ENCODE measurements at regions not wholly inside any gene's neighbourhood (a gene's known extent, or its start where the extent isn't known, plus 50 kb on each side); places are given as distances from the start of the nearest gene placed in this dataset.
"Not testable (repeated sequence)": the region's sequence is repeated elsewhere in the genome, so short reads cannot be mapped to it uniquely, and the experiment has no call there.

GRCh38 chr9:71587576-71588362, 180.5 kb downstream of the CEMIP2 start:
- DNase-seq, result no peak

- DNase-seq, result no peak
Measured at GRCh38 chr9:71583792-71584191, 184.5 kb downstream of the CEMIP2 start.

GRCh38 chr9:71582347-71582746, 186.0 kb downstream of the CEMIP2 start:
- no peak for DNase-seq

GRCh38 chr9:71581101-71581500, 187.2 kb downstream of the CEMIP2 start:
- no peak for DNase-seq

- no peak for DNase-seq
Measured at GRCh38 chr9:71571186-71571585, 197.1 kb downstream of the CEMIP2 start.

GRCh38 chr9:71567890-71568289, 200.4 kb downstream of the CEMIP2 start:
- DNase-seq, result no peak

- no peak for DNase-seq
Measured at GRCh38 chr9:71562140-71562539, 206.2 kb downstream of the CEMIP2 start.

GRCh38 chr9:71557310-71557709, 211.0 kb downstream of the CEMIP2 start:
- no peak for DNase-seq

- DNase-seq, result peak; percentile 16
Measured at GRCh38 chr9:71552480-71552879, 215.8 kb downstream of the CEMIP2 start.

- DNase-seq, result no peak
Measured at GRCh38 chr9:71549023-71549422, 219.3 kb downstream of the CEMIP2 start.

GRCh38 chr9:71544464-71544863, 223.8 kb downstream of the CEMIP2 start:
- DNase-seq, result no peak

GRCh38 chr9:71541436-71541835, 226.9 kb downstream of the CEMIP2 start:
- DNase-seq, result no peak

- no peak for DNase-seq
Measured at GRCh38 chr9:71524996-71525580, 243.2 kb downstream of the CEMIP2 start.

- DNase-seq, result no peak
Measured at GRCh38 chr9:71524516-71524915, 243.8 kb downstream of the CEMIP2 start.

- DNase-seq, result no peak
Measured at GRCh38 chr9:71521132-71521531, 247.2 kb downstream of the CEMIP2 start.

- DNase-seq, result no peak
Measured at GRCh38 chr9:71519098-71519696, 249.1 kb downstream of the CEMIP2 start.

GRCh38 chr9:71518045-71518827, 250.1 kb downstream of the CEMIP2 start:
- no peak for DNase-seq

GRCh38 chr9:71515626-71516025, 252.7 kb downstream of the CEMIP2 start:
- no peak for DNase-seq

GRCh38 chr9:71515107-71515506, 253.2 kb downstream of the CEMIP2 start:
- no peak for DNase-seq

GRCh38 chr9:71514344-71514975, 253.9 kb downstream of the CEMIP2 start:
- no peak for DNase-seq

- DNase-seq, result no peak
Measured at GRCh38 chr9:71509054-71509453, 259.3 kb downstream of the CEMIP2 start.

- not testable (repeated sequence) for DNase-seq
Measured at GRCh38 chr9:71508141-71508540, 260.2 kb downstream of the CEMIP2 start.

- DNase-seq, result no peak
Measured at GRCh38 chr9:71506821-71507220, 261.5 kb downstream of the CEMIP2 start.

All from NCI-H510A treated with DMSO at 0.1 percent for 48 hours (cell line).